K562 (cell line): ENCODE measurements at regions not wholly inside any gene's neighbourhood (a gene's known extent, or its start where the extent isn't known, plus 50 kb on each side); places are given as distances from the start of the nearest gene placed in this dataset.

Experiments used
- ATAC-seq: fragments of 200-7000 bp; cut with Tn5 transposase; 3 replicates; pipeline ENCODE4 v1.9.1; 2020; ENCODE audit warnings: moderate library complexity
- BruUV-seq: library from RNA; stranded (reverse); fragments of 400-500 nt; replicated peaks from 2 replicates; lab custom pipeline; 2021; lab: Mats Ljungman, UMichigan
- CTCF ChIA-PET: fragments of 300-600 bp; formaldehyde crosslinking; extraction: SDS; loops from one replicate; lab custom pipeline; 2021; ENCODE audit warnings: low intra/inter-chr PET ratio; lab: Yijun Ruan, JAX
- POLR2A ChIA-PET: fragments of 300-600, 350-650 bp; sonication (Branson Sonifier 250); formaldehyde crosslinking; extraction: SDS; loops from one replicate; lab custom pipeline; 2021; ENCODE audit warnings: antibody characterized with exemption, inconsistent platforms; lab: Yijun Ruan, JAX
- DNase-seq, 4 experiments: peaks; one replicate each; pipeline versions ENCODE4 v3.0.0 to v3.0.0-alpha.2; 2011 to 2018; ENCODE audit warnings: low spot score in 3 of 4, mixed read lengths in 3 of 4; ENCODE audit errors: extremely low read depth in 1 of 4
- FAIRE-seq: peaks from 2 replicates; lab custom pipeline; 2011; peaks lifted over from hg19 to GRCh38; lab: Jason Lieb, UNC
- H2AFZ ChIP-seq: 2 replicates; pipeline ENCODE4 v1.6.0; 2011; ENCODE audit warnings: low read depth, low read length, control low read depth, inconsistent platforms
- H3K27ac ChIP-seq: fragments of 200-600 bp; 3 replicates; pipeline ENCODE4 v1.8.0; 2011; ENCODE audit warnings: low read depth, mild to moderate bottlenecking, control low read depth, inconsistent platforms, low read length, moderate library complexity, mixed read lengths; ENCODE audit errors: extremely low read depth
- H3K27me3 ChIP-seq, 2 experiments: fragments of 300-600 bp in 1 of 2; 2 replicates in 1 of 2; 3 replicates in 1 of 2; pipeline versions ENCODE4 v1.6.0 to v1.8.0; 2011; ENCODE audit warnings: inconsistent platforms in 2 of 2, low read length in 2 of 2, mild to moderate bottlenecking in 1 of 2, mixed read lengths in 1 of 2, moderate library complexity in 1 of 2; ENCODE audit not compliant: control insufficient read depth in 2 of 2, insufficient read depth in 2 of 2
- H3K36me3 ChIP-seq: fragments of 300-600 bp; 3 replicates; pipeline ENCODE4 v1.8.0; 2011; ENCODE audit warnings: mild to moderate bottlenecking, low read length, inconsistent platforms; ENCODE audit not compliant: control insufficient read depth, insufficient read depth
- H3K4me1 ChIP-seq, 2 experiments: fragments of 200-600 bp in 1 of 2; replicated peaks in 1 of 2; 2 replicates in 1 of 2; 3 replicates in 1 of 2; pipeline versions ENCODE4 v1.5.1 to v1.8.0; 2011; ENCODE audit warnings: inconsistent platforms in 2 of 2, low read length in 2 of 2, mild to moderate bottlenecking in 1 of 2, mixed read lengths in 1 of 2, moderate library complexity in 1 of 2; ENCODE audit not compliant: control insufficient read depth in 2 of 2, insufficient read depth in 2 of 2
- H3K4me2 ChIP-seq: 2 replicates; pipeline ENCODE4 v1.6.1; 2011; ENCODE audit warnings: low read length, control low read depth, inconsistent platforms, mixed read lengths; ENCODE audit not compliant: insufficient read depth
- H3K4me3 ChIP-seq: fragments of 200-600 bp; sonication (generic), shearing (Covaris generic); 2 replicates; pipeline ENCODE4 v1.5.1; 2016; ENCODE audit warnings: control low read depth, inconsistent platforms
- H3K79me2 ChIP-seq: fragments of 200-600 bp; 3 replicates; pipeline ENCODE4 v1.8.0; 2011; ENCODE audit warnings: low read length, inconsistent platforms; ENCODE audit not compliant: control insufficient read depth, insufficient read depth
- H3K9ac ChIP-seq, 2 experiments: 2 replicates each; pipeline versions ENCODE4 v1.6.0 to v1.6.1; 2011; ENCODE audit warnings: low read depth in 2 of 2, low read length in 2 of 2, control low read depth in 1 of 2, inconsistent platforms in 1 of 2, mild to moderate bottlenecking in 1 of 2, mixed read lengths in 1 of 2; ENCODE audit not compliant: insufficient read depth in 1 of 2
- H3K9me1 ChIP-seq: one replicate; pipeline ENCODE4 v1.6.0; 2011; ENCODE audit warnings: inconsistent platforms, mild to moderate bottlenecking, low read length, moderate library complexity; ENCODE audit not compliant: control insufficient read depth, insufficient read depth
- H3K9me3 ChIP-seq: replicated peaks from 2 replicates; pipeline ENCODE4 v1.5.1; 2011; ENCODE audit warnings: low read depth, low read length, inconsistent platforms; ENCODE audit not compliant: control insufficient read depth, insufficient read depth
- H4K20me1 ChIP-seq: replicated peaks from 2 replicates; pipeline ENCODE4 v1.6.1; 2011; ENCODE audit warnings: low read length, inconsistent platforms, mixed read lengths; ENCODE audit not compliant: control insufficient read depth, insufficient read depth
- CBX2 ChIP-seq: fragments of 200-600 bp; sonication (generic); IDR thresholded peaks from one replicate; pipeline ENCODE4 v1.6.1; 2012; ENCODE audit warnings: mild to moderate bottlenecking, low read length, inconsistent platforms; ENCODE audit not compliant: insufficient read depth, poor library complexity, severe bottlenecking
- CLOCK ChIP-seq: fragments of 250-450 bp; sonication (Bioruptor Pico); IDR thresholded peaks from 2 replicates; pipeline ENCODE4 v1.4.0; 2020; ENCODE audit warnings: mild to moderate bottlenecking, moderate library complexity, borderline replicate concordance
- CUX1 ChIP-seq: fragments of 200-800 bp; sonication (Bioruptor generic); IDR thresholded peaks from 2 replicates; pipeline ENCODE4 v1.6.1; 2016; ENCODE audit warnings: missing genetic modification characterization, missing compliant biosample characterization
- HDGF ChIP-seq: fragments of 450-650 bp; IDR thresholded peaks from 2 replicates; pipeline ENCODE4 v1.6.1; 2016
- ZNF253 ChIP-seq: fragments of 250-450 bp; sonication (Bioruptor Pico); conservative IDR thresholded peaks from 2 replicates; pipeline ENCODE4 v1.6.1; 2021; ENCODE audit warnings: mild to moderate bottlenecking
- ZNF778 ChIP-seq: fragments of 450-650 bp; formaldehyde crosslinking; IDR thresholded peaks from 2 replicates; pipeline ENCODE4 v1.4.0; 2020; ENCODE audit warnings: mild to moderate bottlenecking, moderate library complexity
- WGBS: fragments of 100-300 bp; shearing (Covaris generic); methylation state at CpG from one replicate; pipeline ENCODE4 v1.1.6; 2016; ENCODE audit warnings: low coverage, mixed read lengths; ENCODE audit not compliant: insufficient coverage; ENCODE audit errors: missing lambda C conversion rate; 5-methylcytosine and 5-hydroxymethylcytosine counted together
- in situ Hi-C: fragments of 300-500 bp; cut with MboI; formaldehyde crosslinking; loops from 4 replicates; pipeline ENCODE4 v1.15.0; 2018; ENCODE audit warnings: inconsistent platforms, mixed read lengths
- intact Hi-C: fragments of 100-400 bp; cut with micrococcal nuclease; formaldehyde crosslinking; loops from 2 replicates; pipeline ENCODE4 v1.14.2; 2022

- no peak overlapping the region for H3K9ac ChIP-seq
- WGBS, result 3% methylated on average over 5 of the region's 5 CpGs
- ATAC-seq (no peak), FAIRE-seq (no peak), DNase-seq (no peak)
- CTCF ChIA-PET, result no interaction called here
- H3K27me3 ChIP-seq, result no peaks in the 10 kb centered on the region
- POLR2A ChIA-PET, result no interaction called here
- in situ Hi-C loops, result loop anchor here (25.0 kb wide), 1 partner anchor 1048 kb away; no protein-coding TSS in a partner anchor
- H3K9me1 ChIP-seq, result no peaks in the 10 kb centered on the region
- BruUV-seq, result no TSS peak
- no peaks in the 10 kb centered on the region for H3K9me3 ChIP-seq
- no peak overlapping the region for H3K4me3 ChIP-seq
- intact Hi-C loops, result loop anchor here (10.0 kb wide), 1 partner anchor 1056 kb away; no protein-coding TSS in a partner anchor
- no peaks in the 10 kb centered on the region for H4K20me1 ChIP-seq
- H2AFZ ChIP-seq, result no peak overlapping the region
- H3K4me2 ChIP-seq, result no peak overlapping the region
- no peaks in the 10 kb centered on the region for H3K36me3 ChIP-seq
- H3K4me1 ChIP-seq, result no peaks in the 10 kb centered on the region
- H3K79me2 ChIP-seq, result no peaks in the 10 kb centered on the region
- no peak overlapping the region for H3K27ac ChIP-seq
- TF ChIP-seq ZNF778 (CRISPR knock-in tag), result no peak
- TF ChIP-seq CLOCK (CRISPR knock-in tag), result no peak
- no peak for TF ChIP-seq ZNF253 (CRISPR knock-in tag)
- no peak for TF ChIP-seq CUX1 (CRISPR knock-in tag)
- TF ChIP-seq CBX2, result no peak
- TF ChIP-seq HDGF, result no peak
These were observed 537.6 kb downstream of the ANXA1 start for GRCh38 chr9:73689051-73689870.
